Breast epithelium (tissue), 3 donors: ENCODE measurements at regions not wholly inside any gene's neighbourhood (a gene's known extent, or its start where the extent isn't known, plus 50 kb on each side); places are given as distances from the start of the nearest gene placed in this dataset.

Experiments used
- CTCF ChIP-seq, 3 donors: fragments of 450-650 bp; IDR thresholded peaks; one replicate each; pipeline ENCODE4 v1.5.1; 2016 to 2017; ENCODE audit warnings: antibody characterized with exemption in 3 of 3, mild to moderate bottlenecking in 3 of 3, moderate library complexity in 3 of 3
- POLR2A ChIP-seq: fragments of 450-650 bp; IDR thresholded peaks from one replicate; pipeline ENCODE4 v1.6.1; 2016; ENCODE audit warnings: antibody characterized with exemption, mild to moderate bottlenecking, moderate library complexity

DNA sequence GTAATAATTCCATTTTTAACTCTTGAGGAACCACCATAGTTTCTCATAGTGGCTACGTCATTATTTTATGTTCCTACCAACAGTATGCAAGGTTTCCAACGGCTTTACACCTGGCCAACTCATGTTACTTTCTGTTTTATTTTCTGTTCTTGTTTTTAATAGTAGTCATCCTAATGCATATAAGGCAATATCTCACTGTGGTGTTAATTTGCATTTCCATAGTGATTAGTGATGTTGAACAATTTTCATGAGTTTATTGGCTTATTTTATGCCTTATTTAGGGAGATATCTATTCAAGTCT lies 465.5 kb upstream of the KLF6 start:
- no peak for TF ChIP-seq CTCF (IDR thresholded peaks at IDR 0.05)
- no peak for TF ChIP-seq POLR2A
